ENCODE measurements at regions not wholly inside any gene's neighbourhood (a gene's known extent, or its start where the extent isn't known, plus 50 kb on each side); places are given as distances from the start of the nearest gene placed in this dataset.

DNA sequence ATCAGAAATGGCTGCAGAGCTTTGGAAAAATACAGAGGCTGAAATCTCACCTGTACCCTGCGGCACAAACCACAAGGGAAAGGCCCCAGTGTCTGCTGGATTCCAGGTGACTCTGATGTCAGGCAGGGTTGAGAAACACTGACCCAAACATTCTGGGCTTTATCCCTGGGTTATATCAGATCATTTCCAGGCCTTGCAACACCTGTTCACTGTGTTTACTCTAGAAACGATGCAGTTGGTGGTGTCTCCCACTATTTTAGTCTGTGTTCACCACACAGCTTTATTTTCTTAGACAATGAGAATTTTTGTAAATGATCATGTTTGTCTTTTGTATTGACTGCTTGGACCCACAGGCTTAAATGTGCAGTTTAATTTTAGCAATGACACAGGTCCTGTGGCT is 151.5 kb upstream of the SDK2 start:
- DNase-seq (ENCODE audit: low read depth): no peak
- in situ Hi-C loops (cut with HindIII; ENCODE audit: low pct_unique_long_range_greater_than_20kb, low sequenced_read_pairs): no loop called here

GRCh38 chr17:73797594-73798110 is 153.4 kb upstream of the SDK2 start:
- no peak for DNase-seq (ENCODE audit: low read depth)
- in situ Hi-C loops (cut with HindIII; ENCODE audit: low pct_unique_long_range_greater_than_20kb, low sequenced_read_pairs): no loop called here

GRCh38 chr17:73798111-73798748 is 154.0 kb upstream of the SDK2 start:
- in situ Hi-C loops (cut with HindIII; ENCODE audit: low pct_unique_long_range_greater_than_20kb, low sequenced_read_pairs): no loop called here
- DNase-seq (ENCODE audit: low read depth): peak; percentile 90

DNA sequence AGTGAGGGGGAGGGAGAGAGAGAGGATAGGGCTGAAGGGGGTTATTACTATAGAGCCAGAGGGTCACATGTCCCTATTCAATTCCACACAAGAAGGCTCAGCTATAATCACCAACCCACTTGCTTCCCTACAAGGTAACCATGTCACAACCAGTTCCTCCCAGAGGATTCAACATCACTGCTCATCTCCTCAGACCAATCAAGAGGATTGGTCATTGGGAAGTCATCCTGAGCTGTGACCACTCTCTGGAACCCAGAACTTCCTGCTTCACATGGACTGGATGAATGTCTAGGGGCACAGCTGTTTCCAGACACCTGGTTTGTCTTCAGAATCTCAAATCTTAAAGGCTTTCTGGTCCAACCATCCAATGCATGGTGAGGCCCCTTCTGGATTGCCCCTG is 154.9 kb upstream of the SDK2 start:
- in situ Hi-C loops (cut with HindIII; ENCODE audit: low pct_unique_long_range_greater_than_20kb, low sequenced_read_pairs): no loop called here
- DNase-seq (ENCODE audit: low read depth): no peak

DNA sequence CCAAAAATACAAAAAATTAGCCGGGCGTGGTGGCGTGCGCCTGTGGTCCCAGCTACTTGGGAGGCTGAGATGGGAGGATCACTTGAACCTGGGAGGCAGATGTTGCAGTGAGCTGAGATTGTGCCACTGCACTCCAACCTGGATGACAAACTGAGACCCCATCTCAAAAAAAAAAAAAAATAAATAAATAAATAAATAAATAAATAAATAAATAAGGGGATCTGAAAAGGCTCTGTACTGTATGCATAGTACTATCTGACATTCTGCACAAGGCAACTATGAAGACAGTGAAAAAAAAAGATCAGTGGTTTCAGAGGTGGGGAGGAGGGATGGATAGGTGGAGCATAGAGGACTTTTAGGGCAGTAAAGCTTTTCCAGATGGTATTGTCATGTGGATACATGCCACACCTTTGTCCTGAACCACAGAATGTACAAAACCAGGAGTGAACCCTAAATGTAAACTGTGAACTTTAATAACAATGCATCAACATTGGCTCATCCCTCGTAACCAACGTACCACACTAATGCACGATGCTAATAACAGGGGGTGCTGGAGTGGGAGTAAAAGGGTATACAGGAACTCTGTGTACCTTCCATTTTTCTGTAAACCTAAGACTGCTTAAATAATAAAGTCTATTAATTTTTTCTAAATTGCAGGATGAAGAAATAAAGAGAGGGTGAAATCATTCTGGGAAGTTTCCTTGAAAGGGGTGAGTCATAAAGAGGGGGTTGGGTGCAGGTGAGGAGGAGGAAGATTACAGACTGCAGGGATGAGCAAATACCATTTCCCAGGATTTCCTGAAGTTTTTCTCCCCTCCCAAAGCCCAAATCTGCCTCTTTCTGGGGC is 155.8 kb upstream of the SDK2 start:
- in situ Hi-C loops (cut with HindIII; ENCODE audit: low pct_unique_long_range_greater_than_20kb, low sequenced_read_pairs): no loop called here
- DNase-seq (ENCODE audit: low read depth): no peak

DNA sequence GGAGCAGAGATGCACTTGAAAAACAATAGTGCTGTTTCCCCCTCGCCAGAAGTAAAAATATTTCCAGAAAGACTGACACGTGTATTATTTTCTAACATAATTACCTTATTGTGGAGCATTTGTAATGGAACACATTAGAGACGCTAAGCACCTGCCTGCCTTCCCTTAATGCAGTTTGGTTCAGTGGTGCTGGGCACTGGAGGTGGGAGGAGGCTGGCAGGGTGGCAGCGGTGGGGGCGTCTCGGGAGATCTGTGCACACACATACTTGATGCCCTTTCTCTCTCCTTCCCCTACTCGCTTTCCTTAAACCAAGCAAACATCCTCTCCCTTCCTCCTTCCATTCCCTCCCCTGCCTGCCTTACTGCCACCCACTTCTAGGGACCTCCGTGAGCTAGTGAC is 156.6 kb upstream of the SDK2 start:
- in situ Hi-C loops (cut with HindIII; ENCODE audit: low pct_unique_long_range_greater_than_20kb, low sequenced_read_pairs): no loop called here
- DNase-seq (ENCODE audit: low read depth): no peak

- in situ Hi-C loops (cut with HindIII; ENCODE audit: low pct_unique_long_range_greater_than_20kb, low sequenced_read_pairs): no loop called here
Observed at GRCh38 chr17:73801455-73802100, 157.3 kb upstream of the SDK2 start.

GRCh38 chr17:73802314-73802713 is 158.1 kb upstream of the SDK2 start:
- DNase-seq (ENCODE audit: low read depth): no peak

More at GRCh38 chr17:73801455-73802100, 157.3 kb upstream of the SDK2 start:
- DNase-seq (ENCODE audit: low read depth): no peak

GRCh38 chr17:73802871-73803270 is 158.6 kb upstream of the SDK2 start:
- in situ Hi-C loops (cut with HindIII; ENCODE audit: low pct_unique_long_range_greater_than_20kb, low sequenced_read_pairs): no loop called here

More at GRCh38 chr17:73802314-73802713, 158.1 kb upstream of the SDK2 start:
- in situ Hi-C loops (cut with HindIII; ENCODE audit: low pct_unique_long_range_greater_than_20kb, low sequenced_read_pairs): no loop called here

GRCh38 chr17:73803964-73804435 is 159.8 kb upstream of the SDK2 start:
- no peak for DNase-seq (ENCODE audit: low read depth)
- in situ Hi-C loops (cut with HindIII; ENCODE audit: low pct_unique_long_range_greater_than_20kb, low sequenced_read_pairs): no loop called here

More at GRCh38 chr17:73802871-73803270, 158.6 kb upstream of the SDK2 start:
- DNase-seq (ENCODE audit: low read depth): no peak

DNA sequence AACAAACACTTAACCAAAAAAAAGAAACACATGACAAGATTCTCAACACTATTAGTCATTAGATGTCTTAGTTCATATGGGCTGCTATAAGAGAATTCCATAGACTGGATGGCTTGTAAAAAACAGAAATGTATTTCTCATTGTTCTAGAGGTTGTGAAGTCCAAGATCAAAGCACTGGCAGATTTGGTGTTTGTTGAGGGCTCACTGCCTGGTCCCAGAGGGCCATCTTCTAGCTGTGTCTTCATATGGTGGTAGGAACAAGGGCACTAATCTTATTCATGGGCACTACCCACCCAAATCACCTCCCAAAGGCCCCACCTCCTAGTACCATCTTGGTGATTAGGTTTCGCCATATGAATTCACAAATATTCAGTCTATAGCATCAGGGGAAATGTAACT is 162.5 kb upstream of the SDK2 start:
- no peak for DNase-seq (ENCODE audit: low read depth)
- in situ Hi-C loops (cut with HindIII; ENCODE audit: low pct_unique_long_range_greater_than_20kb, low sequenced_read_pairs): no loop called here

GRCh38 chr17:73813201-73813600 is 169.0 kb upstream of the SDK2 start:
- in situ Hi-C loops (cut with HindIII; ENCODE audit: low pct_unique_long_range_greater_than_20kb, low sequenced_read_pairs): no loop called here
- no peak for DNase-seq (ENCODE audit: low read depth)

DNA sequence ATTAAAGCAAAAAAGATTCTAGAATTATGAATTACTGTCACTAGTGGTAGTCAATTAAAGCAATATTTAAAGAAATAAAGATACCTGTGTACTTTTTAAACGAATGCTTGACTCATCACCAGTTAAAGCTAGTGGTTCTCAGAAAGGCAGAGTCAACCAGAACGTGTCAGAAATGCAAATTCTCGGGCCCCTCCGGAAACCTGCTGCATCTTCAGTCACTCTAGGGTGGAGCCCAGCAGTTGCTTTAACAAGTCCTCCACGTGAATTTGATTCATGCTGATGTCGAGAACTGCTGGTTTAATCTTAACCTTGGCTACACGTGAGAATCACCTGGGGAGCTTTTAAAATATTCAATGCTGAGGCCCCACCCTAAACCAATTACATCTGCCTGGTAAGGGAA is 169.8 kb upstream of the SDK2 start:
- DNase-seq (ENCODE audit: low read depth): no peak
- in situ Hi-C loops (cut with HindIII; ENCODE audit: low pct_unique_long_range_greater_than_20kb, low sequenced_read_pairs): no loop called here

DNA sequence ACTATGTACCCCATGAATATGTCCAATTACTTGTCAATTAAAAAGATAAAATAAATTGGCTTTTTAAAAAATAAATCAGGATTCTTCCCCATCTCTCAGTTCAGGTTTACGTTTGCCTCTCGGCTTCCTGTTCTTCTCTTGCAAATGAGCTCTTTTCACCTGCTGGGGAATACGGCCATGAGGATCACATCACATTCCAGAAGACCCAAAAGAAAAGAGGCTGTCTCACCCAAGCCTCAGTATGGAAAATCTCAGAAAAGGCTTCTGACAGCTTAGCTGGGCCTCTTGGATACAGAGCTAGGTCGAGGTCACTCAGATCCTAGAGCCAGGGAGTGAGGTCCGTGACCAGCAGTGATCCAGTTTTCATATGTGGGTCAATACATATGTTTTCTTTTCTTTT is 171.2 kb upstream of the SDK2 start:
- DNase-seq (ENCODE audit: low read depth): no peak

DNA sequence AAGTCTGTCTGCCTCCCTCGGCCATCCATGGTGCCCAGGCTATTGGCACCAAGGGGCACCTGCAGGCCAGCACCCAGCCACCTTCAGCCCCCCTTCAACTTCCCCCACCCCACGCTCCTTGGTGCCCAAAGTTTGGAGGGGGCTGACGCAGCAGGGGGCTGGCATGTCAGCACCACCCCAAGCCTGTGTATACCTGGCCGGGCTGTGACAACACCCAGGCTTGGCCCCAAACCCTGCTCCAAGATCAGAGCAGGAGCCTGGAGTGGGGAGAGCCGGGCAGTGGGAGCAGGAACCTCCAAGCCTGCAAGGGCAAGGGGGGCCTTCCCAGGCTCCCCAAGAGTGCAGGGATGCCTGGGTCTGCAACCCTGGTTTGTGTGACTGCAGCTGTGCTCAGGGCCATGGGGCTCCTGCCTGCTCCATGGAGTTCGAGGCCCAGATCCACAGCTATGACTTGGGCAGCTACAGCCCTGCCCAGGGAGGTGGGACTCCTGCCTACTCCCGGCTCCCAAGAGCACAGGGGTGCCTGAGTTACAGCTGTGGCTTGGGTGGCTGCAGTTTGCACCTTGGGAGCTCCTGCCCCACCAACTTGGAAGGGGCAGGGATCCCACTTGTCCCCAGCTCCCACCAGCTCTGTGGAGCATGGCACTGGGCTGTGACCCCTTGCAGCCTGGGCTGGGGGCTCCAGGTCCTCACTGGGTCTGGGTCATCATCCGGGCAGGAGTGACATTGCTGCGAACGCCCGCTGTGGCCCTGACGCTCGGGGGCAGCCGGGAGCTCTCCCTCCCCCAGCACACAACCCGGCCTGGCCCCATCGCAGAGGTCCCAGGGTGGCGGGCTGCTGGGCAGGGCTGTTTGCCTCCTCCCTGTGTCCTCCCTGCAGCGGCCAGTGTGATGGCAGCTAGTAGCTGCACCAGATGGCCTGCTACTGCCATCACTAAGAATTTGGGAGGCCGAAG is 175.5 kb upstream of the SDK2 start:
- DNase-seq (ENCODE audit: low read depth): no peak
- in situ Hi-C loops (cut with HindIII; ENCODE audit: low pct_unique_long_range_greater_than_20kb, low sequenced_read_pairs): no loop called here

More for the DNA sequence above, 171.2 kb upstream of the SDK2 start:
- in situ Hi-C loops (cut with HindIII; ENCODE audit: low pct_unique_long_range_greater_than_20kb, low sequenced_read_pairs): no loop called here

DNA sequence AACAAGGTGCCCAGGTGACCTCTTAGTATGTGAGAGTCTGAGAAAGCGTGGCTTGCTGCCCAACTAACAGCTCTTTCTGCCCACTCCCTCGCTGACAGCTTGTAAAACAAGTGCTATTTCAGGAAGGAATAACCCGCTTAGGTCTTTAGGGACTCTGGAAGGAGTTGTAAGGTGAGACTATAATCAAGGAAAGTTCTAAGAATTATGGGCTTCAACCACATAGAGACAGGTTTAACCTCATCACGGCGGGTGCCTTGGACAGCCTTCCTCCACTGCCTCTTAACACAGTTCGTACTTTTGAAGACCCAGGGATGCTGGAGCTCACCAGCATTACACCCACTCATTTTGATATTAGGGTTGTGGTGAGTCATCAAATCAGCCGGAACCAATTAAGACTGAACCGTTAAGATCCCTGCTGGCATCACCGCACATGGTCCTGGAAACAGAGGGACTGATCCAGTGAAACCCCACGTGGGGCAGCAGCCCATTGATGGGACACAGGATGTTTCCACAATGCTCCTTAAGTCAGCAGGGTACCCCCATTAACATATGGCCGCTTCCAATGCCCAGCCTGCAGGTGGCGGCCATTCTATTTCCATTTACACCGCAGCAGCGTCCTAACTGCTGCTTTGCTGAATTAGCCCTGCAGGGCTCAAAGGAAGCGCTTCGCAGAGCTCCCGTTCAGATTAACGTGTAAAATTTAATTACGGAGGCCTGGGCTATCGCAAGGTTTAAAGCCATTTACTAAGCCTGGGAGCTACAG is 176.6 kb upstream of the SDK2 start:
- in situ Hi-C loops (cut with HindIII; ENCODE audit: low pct_unique_long_range_greater_than_20kb, low sequenced_read_pairs): no loop called here

GRCh38 chr17:73821665-73822064 is 177.4 kb upstream of the SDK2 start:
- in situ Hi-C loops (cut with HindIII; ENCODE audit: low pct_unique_long_range_greater_than_20kb, low sequenced_read_pairs): no loop called here
- no peak for DNase-seq (ENCODE audit: low read depth)

More for the DNA sequence above, 176.6 kb upstream of the SDK2 start:
- no peak for DNase-seq (ENCODE audit: low read depth)

Measured in Caki2 (cell line).